OCI-LY1 (cell line): ENCODE measurements at regions not wholly inside any gene's neighbourhood (a gene's known extent, or its start where the extent isn't known, plus 50 kb on each side); places are given as distances from the start of the nearest gene placed in this dataset.

Experiments
- H2AFZ ChIP-seq: fragments of 200-600 bp; sonication (generic), shearing (Covaris generic); 2 replicates; pipeline ENCODE4 v1.6.0; 2014; ENCODE audit warnings: antibody characterized with exemption, mild to moderate bottlenecking, low read length
- H3F3A ChIP-seq: fragments of 200-600 bp; sonication (generic), shearing (Covaris generic); 2 replicates; pipeline ENCODE4 v1.6.0; 2014; ENCODE audit warnings: mild to moderate bottlenecking, antibody characterized with exemption, low read length, moderate library complexity; ENCODE audit not compliant: insufficient read depth
- H3K27ac ChIP-seq: fragments of 200-600 bp; sonication (generic); 2 replicates; pipeline ENCODE4 v1.5.1; 2014; ENCODE audit warnings: low read length, mixed run types, mild to moderate bottlenecking, low read depth; ENCODE audit not compliant: poor library complexity, severe bottlenecking
- H3K27me3 ChIP-seq: fragments of 200-600 bp; sonication (generic); 2 replicates; pipeline ENCODE4 v1.6.0; 2014; ENCODE audit warnings: antibody characterized with exemption, mild to moderate bottlenecking, low read length, moderate library complexity; ENCODE audit not compliant: insufficient read depth
- H3K36me3 ChIP-seq: fragments of 200-600 bp; sonication (generic); 2 replicates; pipeline ENCODE4 v1.6.1; 2014; ENCODE audit warnings: mild to moderate bottlenecking, antibody characterized with exemption, low read length, moderate library complexity, mixed read lengths; ENCODE audit not compliant: insufficient read depth
- H3K4me1 ChIP-seq: fragments of 200-600 bp; sonication (generic); 2 replicates; pipeline ENCODE4 v1.5.1; 2014; ENCODE audit warnings: mild to moderate bottlenecking, low read length, moderate library complexity; ENCODE audit not compliant: insufficient read depth, severe bottlenecking
- H3K4me2 ChIP-seq: fragments of 200-600 bp; sonication (generic), shearing (Covaris generic); 2 replicates; pipeline ENCODE4 v1.6.1; 2014; ENCODE audit warnings: low read length
- H3K4me3 ChIP-seq: fragments of 200-600 bp; sonication (generic); 2 replicates; pipeline ENCODE4 v1.5.1; 2014; ENCODE audit warnings: low read length, low read depth, mild to moderate bottlenecking, mixed read lengths; ENCODE audit not compliant: poor library complexity, severe bottlenecking
- H3K79me2 ChIP-seq: fragments of 200-600 bp; shearing (Covaris generic); 2 replicates; pipeline ENCODE4 v1.6.1; 2016; ENCODE audit warnings: mixed run types, low read length, mixed read lengths; ENCODE audit not compliant: insufficient read depth
- H3K9ac ChIP-seq: fragments of 200-600 bp; sonication (generic), shearing (Covaris generic); 2 replicates; pipeline ENCODE4 v1.6.1; 2014; ENCODE audit warnings: mild to moderate bottlenecking, low read length, mixed read lengths
- H3K9me2 ChIP-seq: fragments of 200-600 bp; sonication (generic), shearing (Covaris generic); 2 replicates; pipeline ENCODE4 v1.6.1; 2014; ENCODE audit warnings: low read depth, mild to moderate bottlenecking, low read length, mixed read lengths
- H3K9me3 ChIP-seq: fragments of 200-600 bp; shearing (Covaris generic); 2 replicates; pipeline ENCODE4 v1.6.1; 2014; ENCODE audit warnings: low read length, mixed read lengths
- H4K20me1 ChIP-seq: fragments of 200-600 bp; sonication (generic), shearing (Covaris generic); 2 replicates; pipeline ENCODE4 v1.6.0; 2016; ENCODE audit warnings: mild to moderate bottlenecking, low read length; ENCODE audit not compliant: insufficient read depth
- CTCF ChIP-seq: fragments of 200-600 bp; sonication (generic), shearing (Covaris generic); IDR thresholded peaks from 2 replicates; pipeline ENCODE4 v1.5.1; 2017; ENCODE audit warnings: mild to moderate bottlenecking, antibody characterized with exemption, low read length, moderate library complexity, mixed read lengths
- EZH2 ChIP-seq: fragments of 200-600 bp; sonication (generic), shearing (Covaris generic); IDR thresholded peaks from 2 replicates; pipeline ENCODE4 v1.8.0; 2017; ENCODE audit warnings: borderline replicate concordance, mixed run types, mild to moderate bottlenecking, antibody characterized with exemption, low read length, moderate library complexity, mixed read lengths

- Histone ChIP-seq H3K27me3 (no peaks in the 10 kb centered on the region), H3K9me3 (no peaks in the 10 kb centered on the region), H3F3A (no peaks in the 10 kb centered on the region), H3K4me1 (no peaks in the 10 kb centered on the region), H3K9me2 (no peaks in the 10 kb centered on the region), H4K20me1 (no peaks in the 10 kb centered on the region), H3K79me2 (no peaks in the 10 kb centered on the region), H3K36me3 (no peaks in the 10 kb centered on the region), H3K4me3 (no peak overlapping the region), H3K4me2 (no peak overlapping the region), H3K9ac (no peak overlapping the region), H2AFZ (no peak overlapping the region), H3K27ac (no peak overlapping the region)
- TF ChIP-seq CTCF (no peak), EZH2 (no peak)
Observed at GRCh38 chr3:126292318-126293070, 64.7 kb downstream of the KLF15 start.

GRCh38 chr3:126291537-126291936, 65.7 kb downstream of the KLF15 start:
- TF ChIP-seq CTCF (no peak), EZH2 (no peak)
- Histone ChIP-seq H3K27ac (no peak overlapping the region), H3K4me2 (no peak overlapping the region)

GRCh38 chr3:126291061-126291460, 66.1 kb downstream of the KLF15 start:
- H3K9me3 ChIP-seq: no peaks in the 10 kb centered on the region
- H3K9me2 ChIP-seq: no peaks in the 10 kb centered on the region
- H3K79me2 ChIP-seq: no peaks in the 10 kb centered on the region
- no peak overlapping the region for H3K4me2 ChIP-seq
- H3K9ac ChIP-seq: no peak overlapping the region
- no peaks in the 10 kb centered on the region for H4K20me1 ChIP-seq
- no peaks in the 10 kb centered on the region for H3K4me1 ChIP-seq
- no peaks in the 10 kb centered on the region for H3F3A ChIP-seq
- H2AFZ ChIP-seq: no peak overlapping the region
- H3K4me3 ChIP-seq: no peak overlapping the region
- TF ChIP-seq CTCF (no peak), EZH2 (no peak)
- no peaks in the 10 kb centered on the region for H3K27me3 ChIP-seq
- H3K27ac ChIP-seq: no peak overlapping the region
- H3K36me3 ChIP-seq: no peaks in the 10 kb centered on the region

More at GRCh38 chr3:126291537-126291936, 65.7 kb downstream of the KLF15 start:
- Histone ChIP-seq H3K27me3 (no peaks in the 10 kb centered on the region), H3K9ac (no peak overlapping the region), H3K9me3 (no peaks in the 10 kb centered on the region), H3K79me2 (no peaks in the 10 kb centered on the region), H3K4me3 (no peak overlapping the region), H2AFZ (no peak overlapping the region), H4K20me1 (no peaks in the 10 kb centered on the region), H3K9me2 (no peaks in the 10 kb centered on the region), H3F3A (no peaks in the 10 kb centered on the region), H3K36me3 (no peaks in the 10 kb centered on the region), H3K4me1 (no peaks in the 10 kb centered on the region)
